DMS153 (cell line): ENCODE measurements at regions not wholly inside any gene's neighbourhood (a gene's known extent, or its start where the extent isn't known, plus 50 kb on each side); places are given as distances from the start of the nearest gene placed in this dataset.
"Not testable (repeated sequence)": the region's sequence is repeated elsewhere in the genome, so short reads cannot be mapped to it uniquely, and the experiment has no call there.

Experiments
- DNase-seq: peaks from one replicate; lab custom pipeline; 2025; lab: John Stamatoyannopoulos, UW

- DNase-seq, result no peak
Observed at GRCh38 chr5:9852671-9853070, 222.5 kb upstream of the TAS2R1 start.

- DNase-seq, result no peak
Observed at GRCh38 chr5:9851458-9851857, 221.3 kb upstream of the TAS2R1 start.

- no peak for DNase-seq
Observed at GRCh38 chr5:9850456-9850855, 220.3 kb upstream of the TAS2R1 start.

GRCh38 chr5:9847631-9848030, 217.5 kb upstream of the TAS2R1 start:
- DNase-seq, result no peak

GRCh38 chr5:9845185-9845584, 215.0 kb upstream of the TAS2R1 start:
- no peak for DNase-seq

- no peak for DNase-seq
Observed at GRCh38 chr5:9841516-9842170, 211.5 kb upstream of the TAS2R1 start.

GRCh38 chr5:9838916-9839315, 208.8 kb upstream of the TAS2R1 start:
- no peak for DNase-seq

GRCh38 chr5:9834871-9835770, 205.0 kb upstream of the TAS2R1 start:
- no peak for DNase-seq

GRCh38 chr5:9833871-9834270, 203.7 kb upstream of the TAS2R1 start:
- DNase-seq, result no peak

GRCh38 chr5:9832921-9833320, 202.8 kb upstream of the TAS2R1 start:
- no peak for DNase-seq

- DNase-seq, result no peak
Observed at GRCh38 chr5:9831823-9832222, 201.7 kb upstream of the TAS2R1 start.

GRCh38 chr5:9830184-9830583, 200.0 kb upstream of the TAS2R1 start:
- no peak for DNase-seq

GRCh38 chr5:9829621-9830020, 199.5 kb upstream of the TAS2R1 start:
- DNase-seq, result no peak

GRCh38 chr5:9820691-9821449, 190.7 kb upstream of the TAS2R1 start:
- DNase-seq, result no peak

- no peak for DNase-seq
Observed at GRCh38 chr5:9818340-9818845, 188.2 kb upstream of the TAS2R1 start.

- no peak for DNase-seq
Observed at GRCh38 chr5:9817819-9818218, 187.7 kb upstream of the TAS2R1 start.

- DNase-seq, result no peak
Observed at GRCh38 chr5:9815051-9815450, 184.9 kb upstream of the TAS2R1 start.

GRCh38 chr5:9813305-9813704, 183.2 kb upstream of the TAS2R1 start:
- DNase-seq, result no peak

GRCh38 chr5:9807366-9807765, 177.2 kb upstream of the TAS2R1 start:
- DNase-seq, result not testable (repeated sequence)

- DNase-seq, result no peak
Observed at GRCh38 chr5:9801908-9802307, 171.8 kb upstream of the TAS2R1 start.

GRCh38 chr5:9799606-9800005, 169.5 kb upstream of the TAS2R1 start:
- DNase-seq, result no peak

GRCh38 chr5:9790276-9790675, 160.1 kb upstream of the TAS2R1 start:
- DNase-seq, result no peak

GRCh38 chr5:9789777-9790176, 159.6 kb upstream of the TAS2R1 start:
- no peak for DNase-seq
